Caco-2 (cell line): ENCODE measurements at regions not wholly inside any gene's neighbourhood (a gene's known extent, or its start where the extent isn't known, plus 50 kb on each side); places are given as distances from the start of the nearest gene placed in this dataset.

ENCODE experiments used
- BruUV-seq: library from RNA; stranded (reverse); fragments of 400-500 nt; replicated peaks from 2 replicates; lab custom pipeline; 2021; lab: Mats Ljungman, UMichigan
- CTCF ChIA-PET: fragments of 300-600 bp; sonication (Branson Sonifier 250); formaldehyde crosslinking; loops from one replicate; lab custom pipeline; 2022; ENCODE audit warnings: antibody characterized with exemption; lab: Charles Lee
- POLR2A ChIA-PET: fragments of 300-600 bp; sonication (Branson Sonifier 250); formaldehyde crosslinking; loops from one replicate; lab custom pipeline; 2022; ENCODE audit warnings: antibody characterized with exemption; lab: Charles Lee
- DNase-seq, 2 experiments: peaks; one replicate each; pipeline versions ENCODE4 v3.0.0 to v3.0.0-alpha.2; 2020 to 2022
- H3K27me3 ChIP-seq: replicated peaks from 2 replicates; pipeline ENCODE4 v1.6.0; 2011; ENCODE audit warnings: low read length; ENCODE audit not compliant: control insufficient read depth, insufficient read depth
- H3K36me3 ChIP-seq: 2 replicates; pipeline ENCODE4 v1.5.1; 2011; ENCODE audit warnings: low read length; ENCODE audit not compliant: control insufficient read depth, insufficient read depth
- H3K4me1 ChIP-seq: fragments of 250-450 bp; sonication (Bioruptor Pico); 2 replicates; pipeline ENCODE4 v1.5.1; 2020; ENCODE audit warnings: mild to moderate bottlenecking
- H3K4me3 ChIP-seq: 2 replicates; pipeline ENCODE4 v1.5.1; 2011; ENCODE audit warnings: low read depth, mild to moderate bottlenecking, control low read depth, low read length
- H3K9me3 ChIP-seq: fragments of 250-450 bp; sonication (Bioruptor Pico); 2 replicates; pipeline ENCODE4 v1.5.1; 2020; ENCODE audit warnings: mild to moderate bottlenecking, moderate library complexity
- H3K27ac Mint-ChIP-seq: one replicate; pipeline ENCODE4 v1.8.0; 2022; ENCODE audit warnings: mixed read lengths; ENCODE audit not compliant: unreplicated experiment
- H3K27me3 Mint-ChIP-seq: one replicate; pipeline ENCODE4 v1.8.0; 2022; ENCODE audit warnings: mixed read lengths; ENCODE audit not compliant: insufficient read depth, unreplicated experiment
- H3K36me3 Mint-ChIP-seq: one replicate; pipeline ENCODE4 v1.8.0; 2022; ENCODE audit warnings: mild to moderate bottlenecking, mixed read lengths; ENCODE audit not compliant: insufficient read depth, unreplicated experiment
- H3K4me1 Mint-ChIP-seq: one replicate; pipeline ENCODE4 v1.8.0; 2022; ENCODE audit warnings: low read depth, mixed read lengths; ENCODE audit not compliant: unreplicated experiment
- H3K4me3 Mint-ChIP-seq: one replicate; pipeline ENCODE4 v1.8.0; 2022; ENCODE audit warnings: mild to moderate bottlenecking, moderate library complexity, mixed read lengths; ENCODE audit not compliant: unreplicated experiment
- H3K9me3 Mint-ChIP-seq: one replicate; pipeline ENCODE4 v1.8.0; 2022; ENCODE audit warnings: mixed read lengths; ENCODE audit not compliant: unreplicated experiment
- intact Hi-C: fragments of 100-400 bp; cut with micrococcal nuclease; formaldehyde crosslinking; loops from one replicate; pipeline ENCODE4 v1.10.0; 2022; ENCODE audit not compliant: unreplicated experiment
- TF ChIP-seq, protein P1 (sequence below), 2 experiments: fragments of 200-600 bp in 1 of 2; IDR thresholded peaks; 1 replicate in 1 of 2; 2 replicates in 1 of 2; pipeline versions ENCODE4 v1.5.1 to v1.8.0; 2011 to 2022; ENCODE audit warnings: antibody characterized with exemption in 1 of 2, control low read depth in 1 of 2, inconsistent platforms in 1 of 2, low read depth in 1 of 2, low read length in 1 of 2, mild to moderate bottlenecking in 1 of 2, moderate library complexity in 1 of 2; ENCODE audit not compliant: insufficient read depth in 1 of 2, severe bottlenecking in 1 of 2, unreplicated experiment in 1 of 2

DNA sequence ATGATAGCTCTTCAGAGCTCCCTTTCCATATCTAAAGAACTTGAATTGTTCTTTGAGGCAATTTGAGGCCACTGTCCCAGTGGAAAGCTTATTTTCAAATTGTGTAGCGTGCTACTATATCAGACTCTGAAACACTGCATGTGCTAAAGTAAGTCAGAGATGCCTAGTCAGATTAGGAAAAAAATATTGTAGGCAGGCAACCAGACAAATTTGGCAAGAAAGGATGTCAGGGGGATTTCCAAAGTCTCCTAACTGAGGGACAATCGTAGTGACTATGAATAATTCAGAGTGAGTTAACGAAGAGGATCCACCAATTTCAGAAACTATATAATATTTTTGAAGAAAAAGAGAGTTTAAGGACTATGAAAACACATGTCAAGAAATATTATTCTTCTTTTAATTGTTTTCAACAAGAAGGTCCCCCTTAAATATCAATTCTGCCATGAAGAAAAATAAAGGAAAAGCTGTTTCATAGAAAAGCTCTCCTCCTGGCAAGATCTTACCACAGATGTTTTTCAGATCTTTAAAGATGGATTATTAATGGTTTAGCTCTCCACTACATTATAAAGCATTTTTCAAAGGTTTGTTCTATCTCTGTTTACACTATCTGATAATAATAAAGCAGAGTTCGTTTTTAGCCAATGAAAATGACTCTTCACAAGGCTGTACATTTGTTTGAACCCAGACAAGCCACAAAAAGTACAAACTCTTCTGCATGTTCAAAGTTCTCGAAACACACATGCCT is 273.5 kb upstream of the PTGER4 start:
- no peaks in the 10 kb centered on the region for H3K36me3 Mint-ChIP-seq
- ChIA-PET CTCF (no interaction called here), POLR2A (no interaction called here)
- no peaks in the 10 kb centered on the region for H3K9me3 ChIP-seq
- TF ChIP-seq, protein P1, sequence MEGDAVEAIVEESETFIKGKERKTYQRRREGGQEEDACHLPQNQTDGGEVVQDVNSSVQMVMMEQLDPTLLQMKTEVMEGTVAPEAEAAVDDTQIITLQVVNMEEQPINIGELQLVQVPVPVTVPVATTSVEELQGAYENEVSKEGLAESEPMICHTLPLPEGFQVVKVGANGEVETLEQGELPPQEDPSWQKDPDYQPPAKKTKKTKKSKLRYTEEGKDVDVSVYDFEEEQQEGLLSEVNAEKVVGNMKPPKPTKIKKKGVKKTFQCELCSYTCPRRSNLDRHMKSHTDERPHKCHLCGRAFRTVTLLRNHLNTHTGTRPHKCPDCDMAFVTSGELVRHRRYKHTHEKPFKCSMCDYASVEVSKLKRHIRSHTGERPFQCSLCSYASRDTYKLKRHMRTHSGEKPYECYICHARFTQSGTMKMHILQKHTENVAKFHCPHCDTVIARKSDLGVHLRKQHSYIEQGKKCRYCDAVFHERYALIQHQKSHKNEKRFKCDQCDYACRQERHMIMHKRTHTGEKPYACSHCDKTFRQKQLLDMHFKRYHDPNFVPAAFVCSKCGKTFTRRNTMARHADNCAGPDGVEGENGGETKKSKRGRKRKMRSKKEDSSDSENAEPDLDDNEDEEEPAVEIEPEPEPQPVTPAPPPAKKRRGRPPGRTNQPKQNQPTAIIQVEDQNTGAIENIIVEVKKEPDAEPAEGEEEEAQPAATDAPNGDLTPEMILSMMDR (IDR thresholded peaks at IDR 0.05; ENCODE audit: insufficient read depth in 1 of 2, low read depth in 1 of 2, low read length in 1 of 2, severe bottlenecking in 1 of 2, unreplicated experiment in 1 of 2), result no peak
- no peak overlapping the region for H3K4me3 ChIP-seq
- H3K27me3 Mint-ChIP-seq, result peaks cover 2% of the 10 kb centered on the region
- H3K27ac Mint-ChIP-seq, result no peak overlapping the region
- H3K36me3 ChIP-seq, result no peaks in the 10 kb centered on the region
- no peaks in the 10 kb centered on the region for H3K9me3 Mint-ChIP-seq
- no peaks in the 10 kb centered on the region for H3K4me1 Mint-ChIP-seq
- intact Hi-C loops, result no loop called here
- H3K4me3 Mint-ChIP-seq, result no peak overlapping the region
- no peak for DNase-seq
- no peaks in the 10 kb centered on the region for H3K4me1 ChIP-seq
- no TSS peak for BruUV-seq
- H3K27me3 ChIP-seq, result no peaks in the 10 kb centered on the region

DNA sequence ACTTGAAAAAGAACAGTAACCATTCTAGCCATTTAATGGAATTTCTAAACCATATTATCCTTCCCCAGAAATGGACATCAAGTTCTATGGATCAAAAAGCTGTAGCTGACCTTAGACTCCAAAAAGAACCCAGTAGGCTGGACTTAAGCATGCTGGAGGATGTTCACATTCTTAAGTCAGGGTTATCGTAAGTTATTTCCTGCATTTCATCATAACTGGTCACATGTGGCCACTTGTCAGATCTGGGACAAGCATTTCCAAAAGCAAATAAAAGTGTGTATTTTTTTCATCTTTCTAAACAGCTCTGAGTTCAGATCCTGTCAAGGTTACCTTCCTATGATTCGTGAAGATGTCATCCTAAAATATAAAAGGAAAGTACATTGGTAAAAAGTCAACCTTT is 274.5 kb upstream of the PTGER4 start:
- TF ChIP-seq, protein P1 (IDR thresholded peaks at IDR 0.05; ENCODE audit: insufficient read depth in 1 of 2, low read depth in 1 of 2, low read length in 1 of 2, severe bottlenecking in 1 of 2, unreplicated experiment in 1 of 2), result no peak
- no peaks in the 10 kb centered on the region for H3K36me3 Mint-ChIP-seq
- Histone ChIP-seq H3K36me3 (no peaks in the 10 kb centered on the region), H3K9me3 (no peaks in the 10 kb centered on the region), H3K27me3 (no peaks in the 10 kb centered on the region), H3K4me3 (no peak overlapping the region), H3K4me1 (no peaks in the 10 kb centered on the region)
- no peak overlapping the region for H3K27ac Mint-ChIP-seq
- ChIA-PET POLR2A (no interaction called here), CTCF (no interaction called here)
- H3K4me3 Mint-ChIP-seq, result no peak overlapping the region
- no TSS peak for BruUV-seq
- H3K9me3 Mint-ChIP-seq, result no peaks in the 10 kb centered on the region
- no peak for DNase-seq
- peaks cover 2% of the 10 kb centered on the region for H3K27me3 Mint-ChIP-seq
- H3K4me1 Mint-ChIP-seq, result no peaks in the 10 kb centered on the region
- intact Hi-C loops, result no loop called here

DNA sequence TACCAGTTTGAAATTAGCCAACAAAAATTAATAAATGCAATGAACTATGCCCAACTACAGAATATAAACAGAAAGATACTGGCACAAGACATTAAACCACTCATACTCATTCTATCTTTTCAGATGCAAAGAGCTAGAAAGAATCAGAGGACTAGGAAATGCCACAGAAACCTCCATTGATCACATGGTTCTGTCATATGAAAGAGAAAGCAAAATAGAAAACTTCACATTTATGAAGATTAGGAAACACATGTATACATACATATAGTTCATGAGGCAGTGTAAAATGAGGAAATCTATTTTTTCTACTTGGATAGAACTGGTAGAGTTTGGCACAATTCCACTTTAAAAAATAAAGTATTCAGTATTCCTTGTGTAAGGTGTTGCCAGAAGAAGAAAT is 275.1 kb upstream of the PTGER4 start:
- Mint-ChIP-seq H3K27me3 (peaks cover 2% of the 10 kb centered on the region), H3K36me3 (no peaks in the 10 kb centered on the region), H3K4me3 (no peak overlapping the region), H3K27ac (no peak overlapping the region), H3K9me3 (no peaks in the 10 kb centered on the region), H3K4me1 (no peaks in the 10 kb centered on the region)
- intact Hi-C loops, result loop anchor here (1.0 kb wide), 1 partner anchor 13 kb away; no protein-coding TSS in a partner anchor
- TF ChIP-seq, protein P1 (IDR thresholded peaks at IDR 0.05; ENCODE audit: insufficient read depth in 1 of 2, low read depth in 1 of 2, low read length in 1 of 2, severe bottlenecking in 1 of 2, unreplicated experiment in 1 of 2), result no peak
- ChIA-PET POLR2A (no interaction called here), CTCF (no interaction called here)
- Histone ChIP-seq H3K4me3 (no peak overlapping the region), H3K4me1 (no peaks in the 10 kb centered on the region), H3K27me3 (no peaks in the 10 kb centered on the region), H3K36me3 (no peaks in the 10 kb centered on the region), H3K9me3 (no peaks in the 10 kb centered on the region)
- DNase-seq, result no peak
- BruUV-seq, result no TSS peak
